ENCODE measurements at regions not wholly inside any gene's neighbourhood (a gene's known extent, or its start where the extent isn't known, plus 50 kb on each side); places are given as distances from the start of the nearest gene placed in this dataset.
A peak's percentile ranks its signal among the peaks of the same experiment; 100 is the strongest.

DNA sequence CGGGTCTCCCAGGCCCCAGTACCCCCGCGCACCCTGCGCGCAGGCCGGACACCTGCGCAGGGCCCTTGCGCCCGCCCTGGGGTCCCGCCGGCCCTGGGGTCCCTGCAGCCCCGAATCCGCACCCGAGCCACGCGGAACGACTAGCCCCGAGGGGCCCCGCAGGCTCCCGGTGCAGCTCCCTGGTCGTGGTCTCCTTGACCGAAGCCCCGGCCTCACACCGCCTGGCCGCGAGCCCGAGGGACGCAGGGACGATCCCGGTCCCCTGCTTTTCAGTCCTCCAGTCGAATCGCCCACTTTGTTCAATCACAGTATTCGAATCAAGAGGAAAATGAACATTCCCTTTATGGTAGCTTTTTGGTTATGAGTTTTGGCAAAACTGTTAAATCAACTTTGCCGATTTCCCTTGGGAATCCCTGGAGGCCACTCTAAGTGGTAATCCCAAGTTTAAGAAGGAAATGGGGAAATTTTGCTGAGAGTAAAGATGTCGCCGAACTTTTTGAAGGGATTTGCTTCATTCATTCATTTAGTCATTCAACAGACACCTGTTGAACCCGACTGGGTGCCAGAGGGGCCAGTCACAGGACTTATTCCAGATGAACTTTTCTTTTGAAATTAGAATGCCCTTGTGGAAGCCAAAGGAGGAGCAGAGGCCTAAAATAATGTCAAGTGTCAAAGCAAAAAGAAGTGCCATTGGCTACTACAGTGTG lies 75.0 kb downstream of the ZIC5 start:
- ATAC-seq (no peak), DNase-seq (no peak)
- no peaks in the 10 kb centered on the region for H3K9me3 ChIP-seq
- no peak for TF ChIP-seq CTCF (IDR thresholded peaks at IDR 0.05)
- peaks cover 26 to 87% of the 10 kb centered on the region in 2 donors for H3K27me3 ChIP-seq
- peaks cover 3 to 12% of the 10 kb centered on the region in 2 donors for H3K4me1 ChIP-seq
- no peaks in the 10 kb centered on the region for H3K36me3 ChIP-seq
- intact Hi-C loops (cut with DNase I) = no loop called here
- no peak overlapping the region for H3K27ac ChIP-seq
- no peak overlapping the region for H3K4me3 ChIP-seq

DNA sequence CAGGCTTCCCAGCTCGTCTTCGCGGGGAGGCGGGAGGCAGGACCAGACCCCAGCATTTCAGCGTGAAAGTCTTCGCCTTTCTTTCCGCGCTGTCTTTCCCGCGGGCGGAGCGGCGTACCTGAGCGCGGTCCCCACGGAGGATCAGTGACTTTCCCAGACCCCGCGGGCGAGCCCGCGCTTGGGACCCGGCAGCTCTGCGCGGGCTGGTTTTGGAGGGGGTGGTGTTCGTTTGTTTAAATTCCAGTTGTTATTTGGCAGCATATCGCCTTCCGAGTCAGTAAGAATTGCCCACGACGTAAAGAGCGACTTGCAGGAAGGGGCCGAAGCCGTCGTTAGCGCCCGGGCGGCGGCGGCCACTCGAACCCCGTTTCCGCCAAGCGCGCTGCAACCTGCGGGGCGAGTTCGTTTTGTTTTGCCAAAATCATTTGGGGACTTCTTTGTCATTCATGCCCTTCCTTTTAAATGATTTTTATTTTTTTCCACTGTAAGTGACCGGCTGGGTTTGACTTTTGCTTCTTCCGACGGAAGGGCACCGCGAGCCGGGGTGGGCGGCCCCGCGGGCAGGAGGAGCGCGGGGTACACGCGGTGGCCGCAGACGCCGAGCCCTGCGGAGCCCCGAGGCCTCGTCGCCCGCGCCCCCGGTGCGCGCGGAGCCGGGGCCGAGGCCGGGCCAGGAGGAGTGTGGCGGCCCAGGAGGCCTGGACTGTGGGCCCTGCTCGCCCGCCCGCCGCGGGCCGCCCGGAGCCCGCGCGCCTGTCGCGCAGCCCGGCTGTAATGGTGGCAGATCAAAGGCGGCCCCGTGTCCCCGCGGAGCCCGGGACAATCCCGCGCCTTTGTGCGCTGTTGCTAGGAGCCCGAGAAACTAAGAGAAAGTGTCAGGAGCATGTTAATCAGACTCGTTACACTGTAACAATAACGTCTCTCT lies 75.9 kb downstream of the ZIC5 start:
- Histone ChIP-seq H3K36me3 (no peaks in the 10 kb centered on the region), H3K4me3 (peak overlapping the region in 1 of 2 donors; percentile 25), H3K27me3 (peaks cover 26 to 80% of the 10 kb centered on the region in 2 donors), H3K27ac (no peak overlapping the region), H3K9me3 (no peaks in the 10 kb centered on the region), H3K4me1 (peaks cover 3 to 12% of the 10 kb centered on the region in 2 donors)
- TF ChIP-seq CTCF (IDR thresholded peaks at IDR 0.05) = no peak
- ATAC-seq (no peak), DNase-seq (peak in 2 of 4 donors; percentile 31 to 34)
- intact Hi-C loops (cut with DNase I) = no loop called here

DNA sequence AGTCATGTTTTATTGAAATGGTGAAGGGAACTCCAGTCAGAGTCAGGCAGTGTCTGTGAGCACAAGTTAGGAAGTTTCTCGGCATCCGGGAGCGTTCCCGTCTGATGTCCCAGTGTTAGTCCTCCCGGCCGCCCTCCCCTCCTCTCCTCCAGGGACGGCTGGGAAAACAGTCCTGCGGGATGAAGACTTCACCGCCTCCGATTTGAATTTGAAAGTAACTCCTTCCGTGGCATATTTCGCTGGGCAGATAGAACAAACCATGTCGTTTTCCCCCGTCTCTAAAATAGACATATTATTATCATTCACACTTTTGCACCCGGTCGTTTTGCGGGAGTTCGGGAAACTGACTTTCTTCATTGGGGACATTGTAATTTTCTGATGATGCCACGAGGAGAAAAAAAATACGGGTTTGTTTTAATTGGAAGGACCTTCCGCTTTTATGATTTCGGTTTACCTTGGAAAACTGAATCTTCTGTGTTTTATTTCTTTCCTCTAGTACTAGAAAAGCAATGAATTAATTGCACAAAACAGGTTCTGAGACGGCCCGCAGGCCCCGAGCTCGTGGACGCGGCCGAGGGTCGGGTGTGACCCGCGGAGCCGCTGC lies 76.6 kb downstream of the ZIC5 start:
- no peak for ATAC-seq
- Histone ChIP-seq H3K9me3 (no peaks in the 10 kb centered on the region), H3K4me3 (peak overlapping the region in 1 of 2 donors; percentile 25), H3K27me3 (peaks cover 26 to 72% of the 10 kb centered on the region in 2 donors), H3K36me3 (no peaks in the 10 kb centered on the region), H3K4me1 (peaks cover 3 to 12% of the 10 kb centered on the region in 2 donors), H3K27ac (no peak overlapping the region)
- no peak for TF ChIP-seq CTCF (IDR thresholded peaks at IDR 0.05)
- intact Hi-C loops (cut with DNase I) = no loop called here
- peak in 1 of 4 donors; percentile 31 for DNase-seq

GRCh38 chr13:99894105-99894839 lies 77.3 kb downstream of the ZIC5 start:
- Histone ChIP-seq H3K27me3 (peaks cover 26 to 66% of the 10 kb centered on the region in 2 donors), H3K4me1 (peaks cover 3 to 12% of the 10 kb centered on the region in 2 donors), H3K27ac (no peak overlapping the region), H3K9me3 (no peaks in the 10 kb centered on the region), H3K4me3 (no peak overlapping the region), H3K36me3 (no peaks in the 10 kb centered on the region)
- no peak for TF ChIP-seq CTCF (IDR thresholded peaks at IDR 0.05)
- no peak for DNase-seq
- intact Hi-C loops (cut with DNase I) = no loop called here
- no peak for ATAC-seq

Data from left lung (tissue), 4 donors.